Gastrocnemius medialis (tissue), 4 donors: ENCODE measurements at regions not wholly inside any gene's neighbourhood (a gene's known extent, or its start where the extent isn't known, plus 50 kb on each side); places are given as distances from the start of the nearest gene placed in this dataset.

Source experiments
- POLR2A ChIP-seq, 2 donors: fragments of 450-650 bp; IDR thresholded peaks; one replicate each; pipeline ENCODE4 v1.6.1; 2017; ENCODE audit warnings: antibody characterized with exemption in 2 of 2, mild to moderate bottlenecking in 2 of 2, moderate library complexity in 2 of 2
- TF ChIP-seq, protein P1 (sequence below), 5 experiments: fragments of 450-650 bp in 3 of 5; fragments of 200-600 bp in 2 of 5; sonication (generic) in 2 of 5; IDR thresholded peaks in 4 of 5; conservative IDR thresholded peaks in 1 of 5; 1 replicate in 4 of 5; 2 replicates in 1 of 5; pipeline ENCODE4 v1.5.1; 2016 to 2019; ENCODE audit warnings: antibody characterized with exemption in 5 of 5, mild to moderate bottlenecking in 3 of 5, moderate library complexity in 3 of 5

DNA sequence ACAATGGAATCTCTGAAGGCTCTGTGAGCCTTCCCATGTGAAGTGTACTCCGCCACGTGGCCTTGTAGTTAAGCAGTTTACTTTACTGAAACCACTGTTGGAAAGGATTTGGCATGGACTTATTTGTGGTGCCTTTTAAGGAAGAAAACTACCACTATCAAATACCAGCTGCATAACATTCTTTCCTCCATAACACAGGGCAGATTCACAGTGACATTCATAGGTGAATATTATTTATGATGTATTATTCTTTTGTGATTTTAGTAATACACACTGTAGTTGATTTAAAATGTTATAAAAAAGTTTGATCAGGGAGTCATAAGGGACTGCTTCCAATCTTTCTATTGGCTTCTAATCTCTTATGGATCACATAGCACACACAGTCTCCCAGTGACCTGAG is 192.5 kb upstream of the AGTR2 start:
- TF ChIP-seq, protein P1, sequence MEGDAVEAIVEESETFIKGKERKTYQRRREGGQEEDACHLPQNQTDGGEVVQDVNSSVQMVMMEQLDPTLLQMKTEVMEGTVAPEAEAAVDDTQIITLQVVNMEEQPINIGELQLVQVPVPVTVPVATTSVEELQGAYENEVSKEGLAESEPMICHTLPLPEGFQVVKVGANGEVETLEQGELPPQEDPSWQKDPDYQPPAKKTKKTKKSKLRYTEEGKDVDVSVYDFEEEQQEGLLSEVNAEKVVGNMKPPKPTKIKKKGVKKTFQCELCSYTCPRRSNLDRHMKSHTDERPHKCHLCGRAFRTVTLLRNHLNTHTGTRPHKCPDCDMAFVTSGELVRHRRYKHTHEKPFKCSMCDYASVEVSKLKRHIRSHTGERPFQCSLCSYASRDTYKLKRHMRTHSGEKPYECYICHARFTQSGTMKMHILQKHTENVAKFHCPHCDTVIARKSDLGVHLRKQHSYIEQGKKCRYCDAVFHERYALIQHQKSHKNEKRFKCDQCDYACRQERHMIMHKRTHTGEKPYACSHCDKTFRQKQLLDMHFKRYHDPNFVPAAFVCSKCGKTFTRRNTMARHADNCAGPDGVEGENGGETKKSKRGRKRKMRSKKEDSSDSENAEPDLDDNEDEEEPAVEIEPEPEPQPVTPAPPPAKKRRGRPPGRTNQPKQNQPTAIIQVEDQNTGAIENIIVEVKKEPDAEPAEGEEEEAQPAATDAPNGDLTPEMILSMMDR (IDR thresholded peaks at IDR 0.05 in 4 of 5, conservative IDR thresholded peaks at IDR 0.05 in 1 of 5) = no peak
- TF ChIP-seq POLR2A (IDR thresholded peaks at IDR 0.05) = no peak
